Effector memory CD8-positive, alpha-beta T cell (primary cell): ENCODE measurements at regions not wholly inside any gene's neighbourhood (a gene's known extent, or its start where the extent isn't known, plus 50 kb on each side); places are given as distances from the start of the nearest gene placed in this dataset.

ENCODE experiments used
- ATAC-seq: fragments of 150-1000 bp; cut with Tn5 transposase; replicated peaks from 2 replicates; pipeline ENCODE4 v1.10.0; 2021; ENCODE audit warnings: mild to moderate bottlenecking, moderate library complexity
- DNase-seq, 3 experiments: peaks; one replicate each; pipeline ENCODE4 v3.0.0; 2021
- H3K27ac Mint-ChIP-seq, 2 donors: one replicate each; pipeline ENCODE4 v1.8.0; 2022; ENCODE audit warnings: mild to moderate bottlenecking in 2 of 2, mixed read lengths in 2 of 2, moderate library complexity in 2 of 2
- H3K27me3 Mint-ChIP-seq, 2 donors: one replicate each; pipeline ENCODE4 v1.8.0; 2022; ENCODE audit warnings: mixed read lengths in 2 of 2
- H3K36me3 Mint-ChIP-seq: one replicate; pipeline ENCODE4 v1.8.0; 2022; ENCODE audit warnings: mild to moderate bottlenecking, moderate library complexity, mixed read lengths; ENCODE audit not compliant: insufficient read depth
- H3K4me1 Mint-ChIP-seq, 2 donors: one replicate each; pipeline ENCODE4 v1.8.0; 2022; ENCODE audit warnings: low read depth in 2 of 2, mixed read lengths in 2 of 2
- H3K4me3 Mint-ChIP-seq, 2 donors: one replicate each; pipeline ENCODE4 v1.8.0; 2022; ENCODE audit warnings: mild to moderate bottlenecking in 2 of 2, mixed read lengths in 2 of 2, moderate library complexity in 2 of 2
- H3K9me3 Mint-ChIP-seq, 2 donors: one replicate each; pipeline ENCODE4 v1.8.0; 2022; ENCODE audit warnings: mixed read lengths in 2 of 2

- Mint-ChIP-seq H3K4me3 (no peak overlapping the region), H3K9me3 (no peaks in the 10 kb centered on the region), H3K36me3 (no peaks in the 10 kb centered on the region), H3K4me1 (no peaks in the 10 kb centered on the region), H3K27ac (no peak overlapping the region), H3K27me3 (peaks cover 58 to 96% of the 10 kb centered on the region in 2 donors)
- DNase-seq (no peak), ATAC-seq (no peak)
Measured at GRCh38 chr2:120448436-120448835, 102.5 kb downstream of the INHBB start.

GRCh38 chr2:120448961-120449810 lies 103.2 kb downstream of the INHBB start:
- DNase-seq (no peak), ATAC-seq (no peak)
- Mint-ChIP-seq H3K27ac (no peak overlapping the region), H3K27me3 (peaks cover 54 to 96% of the 10 kb centered on the region in 2 donors), H3K4me3 (no peak overlapping the region), H3K9me3 (no peaks in the 10 kb centered on the region), H3K4me1 (no peaks in the 10 kb centered on the region), H3K36me3 (no peaks in the 10 kb centered on the region)

- ATAC-seq = no peak
- Mint-ChIP-seq H3K4me1 (no peaks in the 10 kb centered on the region), H3K4me3 (no peak overlapping the region), H3K36me3 (no peaks in the 10 kb centered on the region), H3K27me3 (peaks cover 47 to 96% of the 10 kb centered on the region in 2 donors), H3K9me3 (no peaks in the 10 kb centered on the region), H3K27ac (no peak overlapping the region)
- DNase-seq = no peak
Measured at GRCh38 chr2:120450196-120450820, 104.4 kb downstream of the INHBB start.

DNA sequence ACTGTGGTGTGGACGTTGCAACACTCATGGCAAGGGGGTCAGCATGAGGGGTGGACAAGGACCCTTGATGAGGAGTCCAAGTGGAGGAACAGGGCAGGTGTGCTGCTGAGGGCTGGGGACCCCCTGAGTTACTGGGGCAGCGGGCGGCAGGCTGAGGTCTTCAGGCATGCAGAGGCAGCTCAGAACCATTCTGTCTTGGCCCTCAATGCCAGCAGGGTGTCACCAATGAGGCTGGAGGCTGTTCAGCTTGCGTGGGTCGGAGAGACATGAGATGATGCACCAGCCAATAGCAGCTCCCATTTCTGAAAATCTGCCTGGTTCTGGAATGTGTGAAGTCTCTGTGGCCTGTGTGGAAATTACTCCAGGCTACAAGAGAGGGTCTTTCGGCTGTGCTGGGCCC lies 105.4 kb downstream of the INHBB start:
- Mint-ChIP-seq H3K27me3 (peaks cover 46 to 88% of the 10 kb centered on the region in 2 donors), H3K4me1 (no peaks in the 10 kb centered on the region), H3K9me3 (no peaks in the 10 kb centered on the region), H3K4me3 (no peak overlapping the region), H3K36me3 (no peaks in the 10 kb centered on the region), H3K27ac (no peak overlapping the region)
- DNase-seq (no peak), ATAC-seq (no peak)

DNA sequence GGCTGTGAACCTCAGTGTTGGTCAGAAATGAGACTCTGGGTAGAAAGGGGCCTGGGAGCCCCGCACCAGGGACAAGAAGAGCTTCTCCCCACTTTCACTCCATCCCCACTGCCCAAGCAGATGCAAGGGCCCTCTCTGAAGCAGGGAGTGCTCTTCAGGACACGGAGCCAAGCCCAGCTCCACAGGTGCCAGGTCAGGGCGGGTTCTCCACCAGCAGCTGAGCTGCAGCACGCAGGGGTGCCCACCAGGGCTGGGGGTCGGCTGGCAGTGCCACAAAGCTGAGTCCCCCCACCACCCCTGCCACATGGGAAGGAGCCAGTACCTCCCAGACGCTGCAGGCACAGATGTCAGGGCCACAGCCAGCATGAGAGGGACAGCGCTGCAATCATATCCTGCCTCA lies 106.2 kb downstream of the INHBB start:
- Mint-ChIP-seq H3K27ac (no peak overlapping the region), H3K27me3 (peaks cover 44 to 80% of the 10 kb centered on the region in 2 donors), H3K4me1 (no peaks in the 10 kb centered on the region), H3K4me3 (no peak overlapping the region), H3K9me3 (peaks cover 1 to 5% of the 10 kb centered on the region in 2 donors), H3K36me3 (no peaks in the 10 kb centered on the region)
- DNase-seq = no peak
- no peak for ATAC-seq

- Mint-ChIP-seq H3K27ac (no peak overlapping the region), H3K27me3 (peaks cover 44 to 70% of the 10 kb centered on the region in 2 donors), H3K9me3 (peaks cover 1 to 8% of the 10 kb centered on the region in 2 donors), H3K4me1 (no peaks in the 10 kb centered on the region), H3K36me3 (no peaks in the 10 kb centered on the region), H3K4me3 (no peak overlapping the region)
- ATAC-seq (no peak), DNase-seq (no peak)
Measured at GRCh38 chr2:120452945-120453634, 107.2 kb downstream of the INHBB start.

DNA sequence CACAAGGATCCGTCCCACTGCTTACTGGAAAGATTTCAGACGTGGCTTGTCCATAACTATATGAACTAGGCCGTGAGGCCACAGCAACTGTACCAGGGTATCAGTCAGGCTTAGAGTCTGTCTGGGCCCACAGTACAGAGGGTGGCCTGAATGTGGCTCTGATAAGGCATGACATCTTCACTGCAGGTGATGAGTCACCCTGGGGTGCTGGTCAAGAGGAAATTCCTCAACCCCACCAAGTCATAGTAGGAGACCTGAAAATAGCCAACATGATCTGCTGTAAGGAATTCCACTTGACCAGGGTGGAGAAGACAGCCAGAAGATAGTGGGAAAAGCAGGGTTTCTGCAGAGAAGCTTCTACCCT lies 107.7 kb downstream of the INHBB start:
- H3K4me1 Mint-ChIP-seq = no peaks in the 10 kb centered on the region

DNA sequence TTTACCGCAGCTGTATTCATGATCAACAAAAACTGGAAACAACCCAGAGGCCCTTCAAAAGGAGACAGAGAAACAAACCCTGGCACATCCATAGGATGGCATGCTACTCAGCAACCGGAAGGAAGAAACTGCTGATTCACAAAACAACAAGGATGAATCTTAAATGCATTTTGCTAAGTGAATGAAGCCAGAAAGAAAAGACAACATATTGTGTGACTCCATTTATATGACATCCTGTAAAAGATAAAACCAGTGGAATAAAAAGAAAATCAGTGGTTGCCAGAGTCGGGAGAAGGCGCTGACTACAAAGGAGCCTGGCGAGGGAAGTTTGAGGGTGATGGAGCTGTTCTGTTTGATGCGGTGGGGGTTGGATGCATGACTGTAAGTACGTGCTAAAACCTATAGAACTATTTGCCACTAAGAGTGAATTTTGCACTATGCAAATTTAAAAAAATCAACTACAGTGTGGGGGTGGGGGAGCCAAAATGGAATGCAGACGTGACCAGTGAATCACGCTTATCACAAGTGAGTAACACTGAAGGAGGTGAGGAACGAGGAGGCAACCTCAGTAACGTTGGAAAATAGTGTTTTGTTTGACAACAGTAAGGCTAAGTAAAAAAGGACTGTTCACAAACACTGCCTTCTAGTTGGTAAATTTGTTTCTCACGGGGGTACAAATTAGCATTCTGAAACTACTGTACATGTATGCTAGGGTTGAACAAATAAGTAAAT lies 108.9 kb downstream of the INHBB start:
- Mint-ChIP-seq H3K36me3 (no peaks in the 10 kb centered on the region), H3K27me3 (peaks cover 41 to 55% of the 10 kb centered on the region in 2 donors)
- ATAC-seq = no peak

More for the DNA sequence above, 107.7 kb downstream of the INHBB start:
- no peaks in the 10 kb centered on the region for H3K36me3 Mint-ChIP-seq
- H3K27ac Mint-ChIP-seq = no peak overlapping the region
- H3K9me3 Mint-ChIP-seq = peaks cover 1 to 11% of the 10 kb centered on the region in 2 donors
- H3K27me3 Mint-ChIP-seq = peaks cover 44 to 67% of the 10 kb centered on the region in 2 donors
- no peak for DNase-seq
- H3K4me3 Mint-ChIP-seq = no peak overlapping the region
- no peak for ATAC-seq

DNA sequence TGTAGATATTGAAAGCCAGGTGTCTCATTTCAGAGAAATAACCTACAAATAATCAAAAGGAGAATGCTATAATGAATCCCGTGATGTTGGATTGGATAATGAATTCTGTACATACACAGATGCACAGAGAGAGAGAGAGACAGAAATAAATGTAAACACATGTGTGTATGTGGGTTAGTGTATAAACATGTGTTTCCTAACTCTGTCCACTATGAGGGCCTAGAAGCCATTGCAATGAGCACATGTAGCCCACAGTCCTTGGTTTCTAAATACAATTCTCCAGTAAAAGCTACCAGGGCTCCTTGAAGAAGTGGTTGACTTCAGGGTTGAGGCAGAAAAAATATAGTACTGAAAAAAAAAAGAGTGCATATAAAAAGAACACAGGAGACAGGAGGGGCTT lies 109.5 kb downstream of the INHBB start:
- Mint-ChIP-seq H3K27me3 (peaks cover 38 to 50% of the 10 kb centered on the region in 2 donors), H3K4me1 (no peaks in the 10 kb centered on the region), H3K9me3 (peaks cover 1 to 20% of the 10 kb centered on the region in 2 donors), H3K27ac (no peak overlapping the region), H3K4me3 (no peak overlapping the region), H3K36me3 (no peaks in the 10 kb centered on the region)
- ATAC-seq = no peak
- DNase-seq = no peak

More for the DNA sequence above, 108.9 kb downstream of the INHBB start:
- Mint-ChIP-seq H3K4me1 (no peaks in the 10 kb centered on the region), H3K9me3 (peaks cover 1 to 20% of the 10 kb centered on the region in 2 donors), H3K27ac (no peak overlapping the region), H3K4me3 (no peak overlapping the region)
- DNase-seq = no peak

DNA sequence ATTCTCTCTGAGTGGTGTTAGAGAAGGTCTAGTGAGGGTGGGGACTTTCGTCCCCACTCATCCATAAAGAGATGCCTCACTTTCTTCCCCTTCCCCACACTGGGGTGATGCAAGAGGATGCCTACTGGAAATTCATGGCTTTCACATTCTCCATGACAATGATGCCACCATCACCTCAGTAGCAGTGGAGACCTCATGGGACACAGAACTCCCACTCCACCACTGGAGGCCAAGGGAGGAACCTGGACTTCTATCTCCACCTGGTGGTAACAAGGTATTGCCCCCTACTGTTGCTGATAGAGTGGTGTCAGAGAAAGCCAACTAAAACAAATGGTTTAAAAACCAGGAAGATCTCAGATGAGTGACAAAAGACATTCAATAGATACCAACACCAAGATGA lies 110.9 kb downstream of the INHBB start:
- Mint-ChIP-seq H3K4me3 (no peak overlapping the region), H3K27ac (no peak overlapping the region), H3K9me3 (peaks cover 1 to 20% of the 10 kb centered on the region in 2 donors), H3K36me3 (no peaks in the 10 kb centered on the region), H3K4me1 (no peaks in the 10 kb centered on the region), H3K27me3 (peaks cover 24 to 48% of the 10 kb centered on the region in 2 donors)
- no peak for DNase-seq
- no peak for ATAC-seq

GRCh38 chr2:120460511-120460910 lies 114.6 kb downstream of the INHBB start:
- no peaks in the 10 kb centered on the region for H3K4me1 Mint-ChIP-seq
- peaks cover 1 to 20% of the 10 kb centered on the region in 2 donors for H3K9me3 Mint-ChIP-seq
- no peak for DNase-seq
- peaks cover 6 to 43% of the 10 kb centered on the region in 2 donors for H3K27me3 Mint-ChIP-seq
- H3K4me3 Mint-ChIP-seq = no peak overlapping the region
- no peak overlapping the region for H3K27ac Mint-ChIP-seq
- no peaks in the 10 kb centered on the region for H3K36me3 Mint-ChIP-seq
- no peak for ATAC-seq

DNA sequence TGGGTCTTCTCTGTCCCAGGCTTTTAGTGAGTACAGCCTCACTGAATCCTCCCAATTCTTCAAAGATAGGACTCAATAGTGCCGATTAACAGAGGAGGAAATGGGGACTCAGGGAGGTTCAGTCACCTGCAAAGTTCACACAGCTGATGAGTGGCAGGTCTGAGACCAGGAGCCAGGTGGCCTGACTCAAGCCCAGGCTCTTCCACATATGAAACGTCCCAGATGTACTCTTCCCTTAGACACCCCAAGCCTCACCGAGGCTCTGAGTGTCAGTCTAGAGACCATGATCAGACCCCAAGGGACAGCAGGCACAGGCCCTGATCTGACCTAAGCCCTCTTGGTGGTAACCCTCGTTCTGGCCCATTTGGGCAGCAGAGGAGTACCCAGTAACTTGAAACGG lies 115.2 kb downstream of the INHBB start:
- Mint-ChIP-seq H3K4me3 (no peak overlapping the region), H3K36me3 (no peaks in the 10 kb centered on the region), H3K27me3 (peaks cover 4 to 49% of the 10 kb centered on the region in 2 donors), H3K4me1 (no peaks in the 10 kb centered on the region), H3K27ac (no peak overlapping the region), H3K9me3 (peaks cover 1 to 20% of the 10 kb centered on the region in 2 donors)
- DNase-seq (no peak), ATAC-seq (no peak)
